ENCODE measurements at regions not wholly inside any gene's neighbourhood (a gene's known extent, or its start where the extent isn't known, plus 50 kb on each side); places are given as distances from the start of the nearest gene placed in this dataset.

DNA sequence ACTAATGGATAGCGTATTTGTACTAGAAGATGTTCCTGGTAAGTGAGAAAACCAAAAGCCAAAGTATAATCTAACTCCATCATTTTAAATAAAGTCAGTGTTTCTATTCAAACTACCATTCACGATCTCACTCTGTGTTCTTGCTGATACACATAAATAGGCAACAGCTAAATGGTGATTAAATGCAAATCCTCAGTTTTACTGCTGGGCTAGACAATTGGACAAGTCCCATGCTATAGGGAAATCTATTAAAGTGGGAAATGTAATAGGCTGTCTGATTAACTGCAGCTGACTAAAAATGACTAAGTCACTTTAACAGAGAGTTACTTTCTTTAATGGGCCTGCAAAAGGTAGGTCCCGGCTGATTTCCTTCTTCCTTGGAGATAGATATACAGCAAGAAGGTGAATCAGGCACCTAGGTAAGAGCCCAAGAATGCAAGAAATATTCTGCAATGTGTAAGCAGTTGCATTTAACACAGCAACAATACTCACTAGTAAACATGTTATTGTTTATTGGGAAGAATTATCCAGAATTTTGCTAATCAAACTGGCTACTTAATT lies 298.4 kb downstream of the SLITRK6 start:
- Histone ChIP-seq H3K27me3 (no peaks in the 10 kb centered on the region), H3K36me3 (no peaks in the 10 kb centered on the region), H3K4me1 (no peaks in the 10 kb centered on the region), H3K4me3 (no peak overlapping the region), H3K9me3 (no peaks in the 10 kb centered on the region), H3K27ac (no peak overlapping the region)
- WGBS, 2 donors = 51 to 55% methylated on average over 3 of the region's 3 CpGs
- no peak for DNase-seq (ENCODE audit: low spot score in 2 of 2)
- TF ChIP-seq, protein P1, sequence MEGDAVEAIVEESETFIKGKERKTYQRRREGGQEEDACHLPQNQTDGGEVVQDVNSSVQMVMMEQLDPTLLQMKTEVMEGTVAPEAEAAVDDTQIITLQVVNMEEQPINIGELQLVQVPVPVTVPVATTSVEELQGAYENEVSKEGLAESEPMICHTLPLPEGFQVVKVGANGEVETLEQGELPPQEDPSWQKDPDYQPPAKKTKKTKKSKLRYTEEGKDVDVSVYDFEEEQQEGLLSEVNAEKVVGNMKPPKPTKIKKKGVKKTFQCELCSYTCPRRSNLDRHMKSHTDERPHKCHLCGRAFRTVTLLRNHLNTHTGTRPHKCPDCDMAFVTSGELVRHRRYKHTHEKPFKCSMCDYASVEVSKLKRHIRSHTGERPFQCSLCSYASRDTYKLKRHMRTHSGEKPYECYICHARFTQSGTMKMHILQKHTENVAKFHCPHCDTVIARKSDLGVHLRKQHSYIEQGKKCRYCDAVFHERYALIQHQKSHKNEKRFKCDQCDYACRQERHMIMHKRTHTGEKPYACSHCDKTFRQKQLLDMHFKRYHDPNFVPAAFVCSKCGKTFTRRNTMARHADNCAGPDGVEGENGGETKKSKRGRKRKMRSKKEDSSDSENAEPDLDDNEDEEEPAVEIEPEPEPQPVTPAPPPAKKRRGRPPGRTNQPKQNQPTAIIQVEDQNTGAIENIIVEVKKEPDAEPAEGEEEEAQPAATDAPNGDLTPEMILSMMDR (IDR thresholded peaks at IDR 0.05) = no peak
- TF ChIP-seq POLR2A (IDR thresholded peaks at IDR 0.05) (no peak), EP300 (IDR thresholded peaks at IDR 0.05) (no peak)

DNA sequence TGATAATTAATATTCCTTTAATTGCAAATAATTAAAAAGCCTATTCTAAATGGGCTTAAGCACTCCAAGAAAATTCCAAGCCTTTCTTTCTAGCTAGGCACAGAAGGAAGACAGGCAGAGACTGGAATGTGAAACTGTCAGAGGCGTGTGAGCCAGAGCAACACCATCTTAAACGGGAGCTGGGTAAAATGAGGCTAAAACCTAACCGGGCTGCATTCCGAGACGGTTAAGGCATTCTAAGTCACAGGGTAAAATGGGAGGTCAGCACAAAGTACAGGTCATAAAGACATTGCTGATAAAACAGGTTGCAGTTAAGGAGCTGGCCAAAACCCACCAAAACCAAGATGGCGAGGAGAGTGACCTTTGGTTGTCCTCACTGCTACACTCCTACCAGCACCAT lies 300.4 kb downstream of the SLITRK6 start:
- no peak overlapping the region for H3K27ac ChIP-seq
- DNase-seq (ENCODE audit: low spot score in 2 of 2) = no peak
- no peaks in the 10 kb centered on the region for H3K4me1 ChIP-seq
- H3K27me3 ChIP-seq = no peaks in the 10 kb centered on the region
- H3K4me3 ChIP-seq = no peak overlapping the region
- TF ChIP-seq POLR2A (IDR thresholded peaks at IDR 0.05) = no peak
- no peak for TF ChIP-seq EP300 (IDR thresholded peaks at IDR 0.05)
- TF ChIP-seq, protein P1 (IDR thresholded peaks at IDR 0.05) = no peak
- 96 to 97% methylated on average over 6 of the region's 6 CpGs for WGBS, 2 donors
- H3K9me3 ChIP-seq = no peaks in the 10 kb centered on the region
- no peaks in the 10 kb centered on the region for H3K36me3 ChIP-seq

DNA sequence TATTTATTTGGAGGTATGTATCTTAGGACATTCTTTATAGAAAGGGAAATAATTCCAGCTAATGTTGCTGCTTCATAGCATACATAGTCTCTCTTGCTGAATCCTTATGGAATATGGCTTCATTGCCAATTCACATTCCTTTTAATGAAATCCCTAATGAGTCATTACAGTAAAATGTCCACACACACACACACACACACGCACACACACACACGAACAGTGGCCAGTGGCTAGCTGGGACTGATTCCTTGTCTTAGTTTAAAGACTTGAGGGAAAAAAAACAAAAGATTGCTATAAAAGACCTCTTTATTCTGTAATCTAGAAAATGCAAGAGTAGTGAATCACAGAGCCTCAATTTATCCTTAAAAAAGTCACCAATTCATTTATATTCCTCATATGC lies 301.6 kb downstream of the SLITRK6 start:
- no peaks in the 10 kb centered on the region for H3K27me3 ChIP-seq
- WGBS, 2 donors = 27 to 37% methylated on average over 2 of the region's 2 CpGs
- TF ChIP-seq POLR2A (IDR thresholded peaks at IDR 0.05) (no peak), EP300 (IDR thresholded peaks at IDR 0.05) (no peak)
- TF ChIP-seq, protein P1 (IDR thresholded peaks at IDR 0.05) = no peak
- no peak for DNase-seq (ENCODE audit: low spot score in 2 of 2)
- H3K27ac ChIP-seq = no peak overlapping the region
- no peak overlapping the region for H3K4me3 ChIP-seq
- H3K9me3 ChIP-seq = no peaks in the 10 kb centered on the region
- no peaks in the 10 kb centered on the region for H3K36me3 ChIP-seq
- H3K4me1 ChIP-seq = no peaks in the 10 kb centered on the region

DNA sequence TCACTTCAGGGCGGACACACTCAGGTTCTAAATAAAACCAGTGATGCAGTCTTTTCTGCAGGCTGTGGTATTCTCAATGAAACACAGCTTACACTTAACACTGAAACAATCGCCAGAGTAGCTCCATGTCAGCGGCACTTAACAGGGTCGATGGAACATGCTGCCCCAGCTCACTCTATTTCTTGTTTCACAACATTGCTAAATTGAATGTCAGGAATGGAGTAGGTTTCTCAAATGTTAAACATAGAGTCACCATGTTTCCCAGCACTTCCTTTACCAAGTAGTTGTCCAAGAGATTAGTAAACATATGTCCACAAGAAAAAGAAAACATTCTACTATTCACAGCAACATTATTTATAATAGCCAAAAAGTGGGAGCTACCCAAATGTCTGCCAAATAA lies 306.9 kb downstream of the SLITRK6 start:
- Histone ChIP-seq H3K4me3 (no peak overlapping the region), H3K9me3 (no peaks in the 10 kb centered on the region), H3K27ac (no peak overlapping the region), H3K4me1 (no peaks in the 10 kb centered on the region), H3K27me3 (no peaks in the 10 kb centered on the region), H3K36me3 (no peaks in the 10 kb centered on the region)
- TF ChIP-seq, protein P1 (IDR thresholded peaks at IDR 0.05) = no peak
- DNase-seq (ENCODE audit: low spot score in 2 of 2) = no peak
- 79 to 81% methylated on average over 4 of the region's 4 CpGs for WGBS, 2 donors

DNA sequence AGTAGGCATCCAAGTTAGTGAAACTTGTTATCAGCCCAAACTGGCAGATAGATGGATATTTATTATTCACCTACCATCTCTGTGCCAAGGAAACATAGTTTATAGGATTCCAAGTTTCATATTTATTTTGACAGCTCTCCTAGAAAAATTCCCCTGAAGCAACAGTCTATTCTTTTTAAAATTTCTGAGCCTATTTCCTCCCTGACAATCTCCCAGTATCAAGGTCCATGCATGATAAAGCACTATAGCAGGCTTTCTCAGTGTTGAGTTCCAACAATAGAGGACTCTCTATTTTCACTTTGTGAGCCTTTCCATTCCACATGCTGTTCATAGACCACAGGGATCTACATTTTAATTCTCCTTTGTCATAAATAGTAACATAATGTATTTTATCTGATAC lies 312.6 kb downstream of the SLITRK6 start:
- DNase-seq (ENCODE audit: low spot score in 2 of 2) = no peak
- no peaks in the 10 kb centered on the region for H3K27me3 ChIP-seq
- no peaks in the 10 kb centered on the region for H3K36me3 ChIP-seq
- H3K9me3 ChIP-seq = peaks cover 0 to 8% (median 0%) of the 10 kb centered on the region in 4 donors
- no peak overlapping the region for H3K27ac ChIP-seq
- TF ChIP-seq, protein P1 (IDR thresholded peaks at IDR 0.05) = no peak
- TF ChIP-seq EP300 (IDR thresholded peaks at IDR 0.05) (no peak), POLR2A (IDR thresholded peaks at IDR 0.05) (no peak)
- H3K4me3 ChIP-seq = no peak overlapping the region
- no peaks in the 10 kb centered on the region for H3K4me1 ChIP-seq

Data from tibial nerve (tissue), 4 donors.